ENCODE measurements at regions not wholly inside any gene's neighbourhood (a gene's known extent, or its start where the extent isn't known, plus 50 kb on each side); places are given as distances from the start of the nearest gene placed in this dataset.

DNA sequence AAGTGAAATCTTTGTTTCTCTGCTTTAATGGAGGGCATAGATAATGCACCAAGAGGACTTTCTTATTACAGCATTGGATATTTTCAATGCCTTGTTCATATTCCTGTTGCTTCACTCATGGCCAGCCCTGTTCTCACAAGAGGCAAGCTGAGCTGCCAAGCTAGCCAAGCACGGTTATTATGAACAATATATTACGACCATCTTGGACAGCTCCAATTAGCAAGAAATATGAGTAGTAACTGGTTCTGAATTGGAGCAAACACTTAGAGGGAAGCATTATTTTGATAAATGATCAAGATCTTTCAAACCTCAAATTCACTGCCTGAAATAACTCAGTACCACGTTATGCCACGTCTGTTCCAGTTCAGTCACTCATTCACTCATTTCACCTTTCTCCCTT, 159.8 kb downstream of the SETD4 start:
- 76 to 77% methylated on average over 4 of the region's 4 CpGs for WGBS, 2 donors
- TF ChIP-seq CTCF (IDR thresholded peaks at IDR 0.05) = no peak
- intact Hi-C loops (cut with DNase I) = no loop called here
- Histone ChIP-seq H3K27me3 (no peaks in the 10 kb centered on the region), H3K4me1 (peaks cover 0 to 10% (median 0%) of the 10 kb centered on the region in 9 donors), H3K27ac (no peak overlapping the region), H3K4me3 (no peak overlapping the region), H3K9me3 (peaks cover 0 to 4% (median 0%) of the 10 kb centered on the region in 11 donors), H3K36me3 (no peaks in the 10 kb centered on the region)
- ATAC-seq (no peak), DNase-seq (no peak)

DNA sequence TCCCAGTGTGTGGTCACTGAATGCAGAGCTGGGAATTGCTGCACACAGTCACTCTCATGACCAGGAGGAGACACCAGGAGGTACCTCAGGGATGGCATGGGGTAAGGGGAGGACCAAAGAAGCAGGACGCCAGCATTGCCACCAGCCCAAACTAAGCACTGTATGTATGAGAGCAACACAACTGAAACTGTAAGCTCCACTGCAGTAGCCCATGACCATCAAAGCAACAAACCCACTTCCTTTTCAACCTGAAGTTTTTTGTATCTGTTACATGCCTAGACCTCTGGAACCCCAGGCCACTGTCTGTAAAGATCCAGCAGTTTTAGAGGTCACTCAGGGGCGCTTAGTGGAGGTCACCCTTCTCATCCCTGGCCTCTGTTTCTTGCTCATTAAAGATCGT, 164.3 kb downstream of the SETD4 start:
- Histone ChIP-seq H3K4me3 (no peak overlapping the region), H3K9me3 (peaks cover 0 to 5% (median 0%) of the 10 kb centered on the region in 11 donors), H3K36me3 (no peaks in the 10 kb centered on the region), H3K27me3 (peaks cover 0 to 10% (median 0%) of the 10 kb centered on the region in 7 donors), H3K4me1 (no peaks in the 10 kb centered on the region), H3K27ac (no peak overlapping the region)
- no peak for ATAC-seq
- 88% methylated on average over 3 of the region's 3 CpGs for WGBS, 2 donors
- TF ChIP-seq CTCF (IDR thresholded peaks at IDR 0.05) = no peak
- intact Hi-C loops (cut with DNase I) = no loop called here
- no peak for DNase-seq

DNA sequence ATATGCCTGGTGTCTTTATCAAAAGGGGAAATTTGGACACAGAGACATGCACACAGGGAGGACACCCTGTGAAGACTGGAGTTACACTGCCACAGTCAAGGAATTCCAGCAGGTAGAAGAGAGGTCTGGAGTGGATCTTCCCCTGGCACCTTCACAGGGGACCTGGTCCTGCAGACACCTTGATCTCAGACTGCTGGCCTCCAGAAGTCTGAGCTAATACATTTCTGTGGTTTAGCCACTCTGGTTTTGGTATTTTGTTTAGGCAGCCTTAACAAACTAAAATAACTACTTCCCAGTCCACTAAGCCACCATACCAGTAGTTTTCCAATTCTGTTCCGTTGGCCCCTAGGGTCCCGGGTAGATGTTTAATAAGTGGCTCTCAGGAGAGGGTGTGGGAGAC, 164.7 kb downstream of the SETD4 start:
- no peak for TF ChIP-seq CTCF (IDR thresholded peaks at IDR 0.05)
- intact Hi-C loops (cut with DNase I) = no loop called here
- ATAC-seq = no peak
- Histone ChIP-seq H3K36me3 (no peaks in the 10 kb centered on the region), H3K27me3 (peaks cover 0 to 10% (median 0%) of the 10 kb centered on the region in 7 donors), H3K4me3 (no peak overlapping the region), H3K9me3 (peaks cover 0 to 5% (median 0%) of the 10 kb centered on the region in 11 donors), H3K27ac (no peak overlapping the region), H3K4me1 (no peaks in the 10 kb centered on the region)
- WGBS, 2 donors = 85 to 91% methylated on average over 2 of the region's 2 CpGs
- no peak for DNase-seq

DNA sequence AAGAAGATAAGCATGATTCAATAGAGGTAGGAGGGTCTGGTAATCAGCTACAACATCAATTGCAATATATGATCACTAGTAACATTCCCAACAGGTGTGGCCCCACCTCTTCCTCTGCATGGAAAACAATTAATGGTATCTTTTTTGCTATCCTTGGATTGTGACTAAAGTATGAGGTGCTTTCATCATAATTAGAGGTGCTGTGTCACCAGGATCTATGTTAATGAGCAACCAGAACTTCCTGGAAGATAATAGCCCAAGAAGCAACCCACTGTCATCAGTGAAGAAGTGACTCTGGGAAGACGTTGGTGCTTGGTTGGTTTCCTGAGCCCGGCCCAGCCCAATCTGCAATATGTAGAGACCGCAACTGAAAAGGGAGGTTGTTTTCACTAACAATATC, 167.2 kb downstream of the SETD4 start:
- TF ChIP-seq CTCF (IDR thresholded peaks at IDR 0.05) = no peak
- Histone ChIP-seq H3K27ac (no peak overlapping the region), H3K4me3 (no peak overlapping the region), H3K27me3 (peaks cover 0 to 10% (median 0%) of the 10 kb centered on the region in 7 donors), H3K36me3 (no peaks in the 10 kb centered on the region), H3K4me1 (no peaks in the 10 kb centered on the region), H3K9me3 (peaks cover 0 to 5% (median 0%) of the 10 kb centered on the region in 11 donors)
- DNase-seq = no peak
- no peak for ATAC-seq
- WGBS, 2 donors = 90 to 93% methylated on average over 3 of the region's 3 CpGs
- intact Hi-C loops (cut with DNase I) = no loop called here

Measured in heart right ventricle (tissue), 16 donors.